Karpas-422 (cell line): ENCODE measurements at regions not wholly inside any gene's neighbourhood (a gene's known extent, or its start where the extent isn't known, plus 50 kb on each side); places are given as distances from the start of the nearest gene placed in this dataset.

Experiments used
- DNase-seq: peaks from one replicate; pipeline ENCODE4 v3.0.0-alpha.2; 2015
- H2AFZ ChIP-seq: fragments of 200-600 bp; sonication (generic); 2 replicates; pipeline ENCODE4 v1.6.1; 2014; ENCODE audit warnings: antibody characterized with exemption, low read length, mixed read lengths
- H3K27ac ChIP-seq: fragments of 200-600 bp; sonication (generic); 2 replicates; pipeline ENCODE4 v1.5.1; 2014; ENCODE audit warnings: mild to moderate bottlenecking, low read length, moderate library complexity
- H3K27me3 ChIP-seq: fragments of 200-600 bp; sonication (generic); 2 replicates; pipeline ENCODE4 v1.6.1; 2014; ENCODE audit warnings: low read length, mixed read lengths
- H3K36me3 ChIP-seq: fragments of 200-600 bp; sonication (generic); 2 replicates; pipeline ENCODE4 v1.6.1; 2014; ENCODE audit warnings: low read length, mixed read lengths; ENCODE audit not compliant: insufficient read depth
- H3K4me1 ChIP-seq: fragments of 200-600 bp; sonication (generic); 2 replicates; pipeline ENCODE4 v1.6.1; 2014; ENCODE audit warnings: mild to moderate bottlenecking, low read length, mixed read lengths
- H3K4me2 ChIP-seq: fragments of 200-600 bp; sonication (generic); 2 replicates; pipeline ENCODE4 v1.6.1; 2014; ENCODE audit warnings: low read length, low read depth, mild to moderate bottlenecking; ENCODE audit not compliant: poor library complexity, severe bottlenecking
- H3K4me3 ChIP-seq: fragments of 200-600 bp; sonication (generic); 2 replicates; pipeline ENCODE4 v1.5.1; 2014; ENCODE audit warnings: mild to moderate bottlenecking, antibody characterized with exemption, low read length, mixed read lengths
- H3K79me2 ChIP-seq: fragments of 200-600 bp; sonication (generic); 2 replicates; pipeline ENCODE4 v1.6.1; 2014; ENCODE audit warnings: mild to moderate bottlenecking, low read length, mixed read lengths
- H3K9ac ChIP-seq: fragments of 200-600 bp; sonication (generic); 2 replicates; pipeline ENCODE4 v1.6.0; 2014; ENCODE audit warnings: low read length
- H3K9me2 ChIP-seq: fragments of 200-600 bp; sonication (generic), shearing (Covaris generic); replicated peaks from 2 replicates; pipeline ENCODE4 v1.6.0; 2014; ENCODE audit warnings: mild to moderate bottlenecking, low read length, moderate library complexity; ENCODE audit not compliant: insufficient read depth
- H3K9me3 ChIP-seq: fragments of 300-700, 200-600 bp; sonication (generic); 2 replicates; pipeline ENCODE4 v1.6.1; 2014; ENCODE audit warnings: low read length, mixed read lengths
- H4K20me1 ChIP-seq: fragments of 200-600 bp; sonication (generic); 2 replicates; pipeline ENCODE4 v1.6.1; 2014; ENCODE audit warnings: mild to moderate bottlenecking, antibody characterized with exemption, low read length, low read depth; ENCODE audit not compliant: insufficient read depth

DNA sequence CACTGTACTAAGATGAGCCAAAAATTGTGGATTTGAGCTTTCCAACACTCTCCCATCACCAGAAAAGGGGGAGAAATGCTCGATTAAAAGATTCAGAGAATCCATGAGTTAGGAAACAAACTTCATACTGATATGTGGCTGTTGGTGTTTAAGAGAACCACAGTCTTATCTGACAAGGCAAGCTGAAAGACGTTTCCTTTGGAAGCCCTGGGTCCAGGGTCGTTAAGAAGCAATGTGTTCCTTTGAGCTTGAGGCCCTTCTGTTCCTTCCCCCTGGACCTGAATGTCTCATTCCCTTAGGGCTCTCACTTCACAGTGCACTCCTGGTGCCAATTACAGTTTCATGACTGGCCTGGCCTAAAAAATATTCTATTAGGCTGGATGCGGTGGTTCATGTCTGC lies 524.8 kb upstream of the PPP2R3A start:
- H3K9me2 ChIP-seq = no peaks in the 10 kb centered on the region
- H3K27ac ChIP-seq = no peak overlapping the region
- no peaks in the 10 kb centered on the region for H3K79me2 ChIP-seq
- H3K4me3 ChIP-seq = no peak overlapping the region
- H3K36me3 ChIP-seq = no peaks in the 10 kb centered on the region
- no peak overlapping the region for H3K4me2 ChIP-seq
- H2AFZ ChIP-seq = no peak overlapping the region
- H3K9ac ChIP-seq = no peak overlapping the region
- DNase-seq = no peak
- no peaks in the 10 kb centered on the region for H4K20me1 ChIP-seq
- H3K9me3 ChIP-seq = no peaks in the 10 kb centered on the region
- no peaks in the 10 kb centered on the region for H3K27me3 ChIP-seq
- peaks cover 15% of the 10 kb centered on the region for H3K4me1 ChIP-seq

DNA sequence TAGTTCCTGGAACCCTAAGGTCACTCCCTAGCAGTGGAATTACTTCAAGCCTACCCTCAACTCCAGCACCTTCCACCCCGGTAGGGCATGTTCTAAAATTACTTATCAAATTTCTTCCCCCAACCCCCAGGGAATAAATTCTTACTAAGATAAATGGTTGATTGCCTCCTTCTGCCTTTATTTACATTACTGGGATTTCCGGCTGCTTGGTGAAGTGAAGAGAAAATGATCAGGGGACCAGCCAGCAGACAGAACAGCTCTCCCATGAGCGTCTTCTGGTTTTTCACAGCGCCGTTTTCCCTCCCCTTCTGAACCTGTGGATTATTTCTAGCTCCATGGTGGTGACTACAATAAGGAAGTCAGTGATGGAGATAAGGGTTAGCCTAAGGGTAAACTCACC lies 521.5 kb upstream of the PPP2R3A start:
- H2AFZ ChIP-seq = no peak overlapping the region
- H3K4me2 ChIP-seq = peak overlapping the region; percentile 48
- no peaks in the 10 kb centered on the region for H3K9me3 ChIP-seq
- no peaks in the 10 kb centered on the region for H3K79me2 ChIP-seq
- H3K36me3 ChIP-seq = no peaks in the 10 kb centered on the region
- H3K27me3 ChIP-seq = no peaks in the 10 kb centered on the region
- no peak overlapping the region for H3K27ac ChIP-seq
- no peak overlapping the region for H3K9ac ChIP-seq
- no peaks in the 10 kb centered on the region for H4K20me1 ChIP-seq
- DNase-seq = peak; percentile 69
- no peaks in the 10 kb centered on the region for H3K9me2 ChIP-seq
- peak overlapping the region; percentile 4; the same call in 1 of the 2 replicates for H3K4me3 ChIP-seq
- peaks cover 15% of the 10 kb centered on the region for H3K4me1 ChIP-seq

- no peaks in the 10 kb centered on the region for H3K9me2 ChIP-seq
- H3K27ac ChIP-seq = no peak overlapping the region
- H3K4me2 ChIP-seq = no peak overlapping the region
- no peaks in the 10 kb centered on the region for H3K27me3 ChIP-seq
- H3K4me3 ChIP-seq = no peak overlapping the region
- no peak for DNase-seq
- no peaks in the 10 kb centered on the region for H4K20me1 ChIP-seq
- H3K9ac ChIP-seq = no peak overlapping the region
- no peaks in the 10 kb centered on the region for H3K36me3 ChIP-seq
- H3K79me2 ChIP-seq = no peaks in the 10 kb centered on the region
- peaks cover 15% of the 10 kb centered on the region for H3K4me1 ChIP-seq
- no peaks in the 10 kb centered on the region for H3K9me3 ChIP-seq
- H2AFZ ChIP-seq = no peak overlapping the region
Measured at GRCh38 chr3:135447483-135447882, 518.0 kb upstream of the PPP2R3A start.

DNA sequence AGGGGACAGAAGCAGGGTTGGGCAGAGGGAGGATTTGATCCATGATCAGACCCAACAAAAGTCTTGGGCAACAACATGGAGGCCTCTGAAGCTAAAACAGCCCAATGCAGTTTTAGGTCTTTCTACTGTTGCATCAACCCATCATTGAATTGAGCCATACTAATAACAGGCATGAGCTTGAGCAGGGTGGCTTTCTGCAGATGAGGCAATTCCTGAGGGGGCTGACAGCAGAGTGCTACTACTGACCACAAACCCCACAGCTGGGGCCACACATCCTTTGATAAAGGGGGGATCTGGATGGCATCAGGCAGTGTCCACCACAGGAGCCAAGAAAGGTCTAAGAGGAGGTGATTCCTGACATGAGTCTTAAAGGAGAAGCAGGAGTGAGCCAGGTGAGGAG lies 517.0 kb upstream of the PPP2R3A start:
- H3K9me3 ChIP-seq = no peaks in the 10 kb centered on the region
- H3K4me1 ChIP-seq = peaks cover 12% of the 10 kb centered on the region
- H3K79me2 ChIP-seq = no peaks in the 10 kb centered on the region
- H2AFZ ChIP-seq = no peak overlapping the region
- no peaks in the 10 kb centered on the region for H4K20me1 ChIP-seq
- no peaks in the 10 kb centered on the region for H3K36me3 ChIP-seq
- H3K27me3 ChIP-seq = no peaks in the 10 kb centered on the region
- no peak overlapping the region for H3K9ac ChIP-seq
- no peak for DNase-seq
- H3K9me2 ChIP-seq = no peaks in the 10 kb centered on the region
- H3K4me2 ChIP-seq = no peak overlapping the region
- no peak overlapping the region for H3K27ac ChIP-seq
- no peak overlapping the region for H3K4me3 ChIP-seq

GRCh38 chr3:135449046-135449445 lies 516.5 kb upstream of the PPP2R3A start:
- no peaks in the 10 kb centered on the region for H3K9me2 ChIP-seq
- H3K36me3 ChIP-seq = no peaks in the 10 kb centered on the region
- H2AFZ ChIP-seq = no peak overlapping the region

DNA sequence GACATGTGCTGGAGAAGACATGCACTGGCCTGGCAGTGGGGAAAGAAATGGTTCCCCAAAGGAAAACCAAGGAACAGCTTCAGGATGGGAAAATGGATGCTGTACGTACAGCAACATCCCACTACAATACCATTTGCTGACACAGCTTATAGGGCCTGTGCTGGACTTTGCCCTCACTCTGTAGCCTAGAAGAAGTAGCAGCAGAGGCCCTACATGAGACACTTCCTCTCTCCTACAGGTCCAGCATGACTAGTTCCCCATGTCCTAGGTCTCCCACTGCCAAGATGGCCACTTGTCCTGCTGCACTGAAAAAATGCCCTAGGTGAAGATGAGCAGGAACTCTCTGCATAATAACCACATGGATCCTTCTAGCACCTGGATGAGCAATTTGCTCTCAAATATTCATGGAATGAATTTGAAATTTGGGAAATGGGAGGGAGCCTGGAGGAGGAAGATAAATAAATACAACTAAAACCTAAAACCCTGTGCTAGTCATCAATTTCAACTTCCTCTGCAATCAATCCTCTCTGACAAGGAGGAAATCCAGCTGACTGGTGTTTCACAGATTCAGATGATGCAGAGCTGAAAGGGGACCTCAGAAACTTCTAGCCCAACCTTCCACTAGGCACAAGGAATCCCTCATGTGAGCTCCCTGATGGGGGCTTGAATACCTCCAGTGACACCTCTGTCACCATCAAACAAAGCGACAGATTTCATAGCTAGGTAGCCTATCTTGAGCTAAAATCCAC lies 514.3 kb upstream of the PPP2R3A start:
- H3K4me2 ChIP-seq = no peak overlapping the region
- no peak overlapping the region for H3K9ac ChIP-seq
- H4K20me1 ChIP-seq = no peaks in the 10 kb centered on the region
- H3K9me3 ChIP-seq = no peaks in the 10 kb centered on the region
- H3K79me2 ChIP-seq = no peaks in the 10 kb centered on the region
- no peaks in the 10 kb centered on the region for H3K27me3 ChIP-seq
- no peaks in the 10 kb centered on the region for H3K36me3 ChIP-seq
- no peak overlapping the region for H3K4me3 ChIP-seq
- H3K9me2 ChIP-seq = no peaks in the 10 kb centered on the region
- H3K4me1 ChIP-seq = no peaks in the 10 kb centered on the region
- no peak overlapping the region for H2AFZ ChIP-seq
- no peak overlapping the region for H3K27ac ChIP-seq
- no peak for DNase-seq

More at GRCh38 chr3:135449046-135449445, 516.5 kb upstream of the PPP2R3A start:
- H3K27ac ChIP-seq = no peak overlapping the region
- peaks cover 8% of the 10 kb centered on the region for H3K4me1 ChIP-seq
- no peaks in the 10 kb centered on the region for H3K27me3 ChIP-seq
- no peaks in the 10 kb centered on the region for H4K20me1 ChIP-seq
- H3K79me2 ChIP-seq = no peaks in the 10 kb centered on the region
- no peak overlapping the region for H3K4me2 ChIP-seq
- no peak for DNase-seq
- no peak overlapping the region for H3K4me3 ChIP-seq
- no peaks in the 10 kb centered on the region for H3K9me3 ChIP-seq
- no peak overlapping the region for H3K9ac ChIP-seq

- Histone ChIP-seq H3K27me3 (no peaks in the 10 kb centered on the region), H3K9ac (no peak overlapping the region), H3K36me3 (no peaks in the 10 kb centered on the region), H3K4me1 (no peaks in the 10 kb centered on the region), H3K4me2 (no peak overlapping the region), H3K9me2 (no peaks in the 10 kb centered on the region), H3K4me3 (no peak overlapping the region), H3K79me2 (no peaks in the 10 kb centered on the region), H2AFZ (no peak overlapping the region), H4K20me1 (no peaks in the 10 kb centered on the region), H3K9me3 (no peaks in the 10 kb centered on the region), H3K27ac (no peak overlapping the region)
- no peak for DNase-seq
Measured at GRCh38 chr3:135452881-135453280, 512.6 kb upstream of the PPP2R3A start.

DNA sequence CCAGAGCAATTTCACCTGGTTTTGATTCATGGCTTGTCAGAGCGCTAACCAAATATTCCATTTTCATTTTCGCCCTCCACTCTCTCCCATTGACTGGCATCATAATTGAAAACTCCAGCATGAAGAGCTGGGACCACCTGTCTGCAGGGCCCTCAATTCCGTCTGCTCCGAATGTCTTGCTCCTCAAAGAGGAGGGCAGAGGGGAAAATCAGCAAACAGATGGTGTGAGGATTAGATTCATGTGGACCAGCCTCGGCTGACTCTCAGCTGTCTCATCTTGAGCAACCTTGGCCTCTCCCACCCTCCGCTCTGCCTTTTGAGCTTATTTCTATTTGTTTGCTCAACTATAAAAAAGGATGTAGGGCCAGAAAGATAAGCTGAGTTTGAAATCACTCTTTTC lies 512.2 kb upstream of the PPP2R3A start:
- H3K9me2 ChIP-seq = no peaks in the 10 kb centered on the region
- H3K27me3 ChIP-seq = no peaks in the 10 kb centered on the region
- no peak overlapping the region for H2AFZ ChIP-seq
- H3K79me2 ChIP-seq = no peaks in the 10 kb centered on the region
- H3K9ac ChIP-seq = no peak overlapping the region
- no peak overlapping the region for H3K4me2 ChIP-seq
- no peak for DNase-seq
- H3K4me3 ChIP-seq = no peak overlapping the region
- H4K20me1 ChIP-seq = no peaks in the 10 kb centered on the region
- H3K9me3 ChIP-seq = no peaks in the 10 kb centered on the region
- no peaks in the 10 kb centered on the region for H3K36me3 ChIP-seq
- no peaks in the 10 kb centered on the region for H3K4me1 ChIP-seq
- H3K27ac ChIP-seq = no peak overlapping the region
